Neutrophil (primary cell): ENCODE measurements at regions not wholly inside any gene's neighbourhood (a gene's known extent, or its start where the extent isn't known, plus 50 kb on each side); places are given as distances from the start of the nearest gene placed in this dataset.

Experiments used
- H3K27ac ChIP-seq: fragments of 200-600 bp; sonication (generic); 2 replicates; pipeline ENCODE4 v1.5.1; 2016; ENCODE audit warnings: mild to moderate bottlenecking, moderate library complexity
- H3K27me3 ChIP-seq: fragments of 200-600 bp; sonication (generic); 2 replicates; pipeline ENCODE4 v1.6.0; 2016; ENCODE audit warnings: mild to moderate bottlenecking
- H3K36me3 ChIP-seq: fragments of 200-600 bp; sonication (generic); 2 replicates; pipeline ENCODE4 v1.5.1; 2017
- H3K4me1 ChIP-seq, 2 experiments: fragments of 200-600 bp in 1 of 2; sonication (generic) in 1 of 2; 1 replicate in 1 of 2; 2 replicates in 1 of 2; pipeline versions ENCODE4 v1.5.1 to v1.6.1; 2013 to 2016; ENCODE audit warnings: low read depth in 1 of 2, low read length in 1 of 2, mild to moderate bottlenecking in 1 of 2, moderate library complexity in 1 of 2; ENCODE audit not compliant: control insufficient read depth in 1 of 2, insufficient read depth in 1 of 2
- H3K4me3 ChIP-seq, 2 experiments: fragments of 200-600 bp in 1 of 2; sonication (generic) in 1 of 2; 1 replicate in 1 of 2; 2 replicates in 1 of 2; pipeline ENCODE4 v1.5.1; 2013 to 2016; ENCODE audit warnings: low read depth in 1 of 2, low read length in 1 of 2, mild to moderate bottlenecking in 1 of 2, moderate library complexity in 1 of 2
- H3K9me3 ChIP-seq: fragments of 200-600 bp; sonication (generic); 2 replicates; pipeline ENCODE4 v1.5.1; 2016
- TF ChIP-seq, protein P1 (sequence below): fragments of 200-600 bp; sonication (generic); IDR thresholded peaks from 2 replicates; pipeline ENCODE4 v1.5.1; 2016; ENCODE audit warnings: antibody characterized with exemption

DNA sequence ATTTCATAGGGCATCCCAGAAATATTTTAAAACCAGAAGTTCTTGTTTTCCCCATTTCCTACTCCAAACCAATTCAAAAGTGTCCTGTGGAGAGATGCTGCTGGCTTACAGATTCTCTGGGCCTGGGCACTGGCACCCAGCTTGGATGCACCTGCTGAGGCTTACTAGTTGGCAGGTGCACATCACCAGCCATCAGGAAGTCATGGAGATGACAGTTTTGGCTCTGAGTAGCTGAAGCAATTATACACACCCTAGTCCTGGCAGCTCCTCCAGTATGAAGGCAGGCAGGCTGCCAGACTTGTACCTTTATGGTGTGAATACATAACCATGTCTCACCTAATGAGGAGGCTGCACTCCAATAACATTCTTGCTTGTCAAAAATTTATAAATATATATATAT is 276.6 kb upstream of the GHITM start:
- Histone ChIP-seq H3K27ac (no peak overlapping the region), H3K9me3 (no peaks in the 10 kb centered on the region), H3K4me3 (no peak overlapping the region), H3K36me3 (no peaks in the 10 kb centered on the region), H3K27me3 (no peaks in the 10 kb centered on the region), H3K4me1 (no peaks in the 10 kb centered on the region)
- TF ChIP-seq, protein P1, sequence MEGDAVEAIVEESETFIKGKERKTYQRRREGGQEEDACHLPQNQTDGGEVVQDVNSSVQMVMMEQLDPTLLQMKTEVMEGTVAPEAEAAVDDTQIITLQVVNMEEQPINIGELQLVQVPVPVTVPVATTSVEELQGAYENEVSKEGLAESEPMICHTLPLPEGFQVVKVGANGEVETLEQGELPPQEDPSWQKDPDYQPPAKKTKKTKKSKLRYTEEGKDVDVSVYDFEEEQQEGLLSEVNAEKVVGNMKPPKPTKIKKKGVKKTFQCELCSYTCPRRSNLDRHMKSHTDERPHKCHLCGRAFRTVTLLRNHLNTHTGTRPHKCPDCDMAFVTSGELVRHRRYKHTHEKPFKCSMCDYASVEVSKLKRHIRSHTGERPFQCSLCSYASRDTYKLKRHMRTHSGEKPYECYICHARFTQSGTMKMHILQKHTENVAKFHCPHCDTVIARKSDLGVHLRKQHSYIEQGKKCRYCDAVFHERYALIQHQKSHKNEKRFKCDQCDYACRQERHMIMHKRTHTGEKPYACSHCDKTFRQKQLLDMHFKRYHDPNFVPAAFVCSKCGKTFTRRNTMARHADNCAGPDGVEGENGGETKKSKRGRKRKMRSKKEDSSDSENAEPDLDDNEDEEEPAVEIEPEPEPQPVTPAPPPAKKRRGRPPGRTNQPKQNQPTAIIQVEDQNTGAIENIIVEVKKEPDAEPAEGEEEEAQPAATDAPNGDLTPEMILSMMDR: no peak

DNA sequence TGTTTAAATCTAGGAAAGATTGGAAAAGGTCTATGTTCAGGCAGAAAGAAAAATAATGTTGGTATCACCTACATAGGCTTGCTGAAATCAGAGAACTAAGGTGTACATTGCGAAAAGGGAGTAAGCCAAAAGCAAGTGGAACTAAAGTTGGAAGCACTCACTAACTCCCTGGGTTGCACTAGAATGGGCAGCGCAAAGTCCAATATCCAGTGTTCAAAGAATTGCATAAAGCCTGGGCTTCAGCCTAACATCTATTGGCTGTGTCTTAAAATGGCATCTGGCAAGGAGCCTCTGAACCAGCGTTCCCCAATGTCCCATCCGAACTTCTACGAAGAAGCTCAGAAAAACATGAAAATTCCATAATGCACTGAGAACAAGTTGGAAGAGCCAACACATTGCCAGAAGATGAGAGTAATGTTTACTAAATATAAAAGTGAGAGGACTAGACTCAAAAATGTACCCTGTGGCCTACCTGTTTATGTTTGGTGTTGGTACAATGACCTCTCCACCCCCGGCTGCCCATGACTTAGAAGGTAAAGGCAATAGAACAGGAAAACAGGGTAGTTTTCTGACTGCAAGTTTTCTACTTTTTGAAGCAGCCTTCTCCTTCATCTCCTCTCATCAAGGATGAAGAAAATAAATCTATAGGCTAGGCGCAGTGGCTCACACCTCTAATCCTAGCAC is 275.9 kb upstream of the GHITM start:
- TF ChIP-seq, protein P1: no peak
- Histone ChIP-seq H3K36me3 (no peaks in the 10 kb centered on the region), H3K27ac (no peak overlapping the region), H3K9me3 (no peaks in the 10 kb centered on the region), H3K27me3 (no peaks in the 10 kb centered on the region), H3K4me3 (no peak overlapping the region), H3K4me1 (no peaks in the 10 kb centered on the region)

DNA sequence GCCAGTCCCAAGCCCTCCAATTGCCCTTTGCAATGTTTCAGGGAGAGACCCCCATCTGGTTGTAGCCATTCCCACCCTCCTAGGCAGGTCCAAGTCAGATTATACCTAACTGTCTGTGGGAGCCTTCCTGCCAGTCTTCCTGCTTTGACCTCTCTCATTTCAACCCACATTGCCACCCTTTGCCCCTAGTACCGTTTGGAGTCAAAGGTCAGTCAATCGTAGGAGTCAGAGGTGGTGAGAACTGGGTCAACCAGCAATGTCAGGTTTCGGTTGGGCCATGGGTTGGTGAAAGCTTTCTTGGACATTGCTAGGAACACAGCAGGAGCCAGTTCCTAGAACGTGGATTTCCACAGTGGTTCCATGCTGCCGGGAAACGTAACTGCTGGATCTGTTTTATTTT is 269.4 kb upstream of the GHITM start:
- TF ChIP-seq, protein P1: no peak
- H3K4me3 ChIP-seq: no peak overlapping the region

DNA sequence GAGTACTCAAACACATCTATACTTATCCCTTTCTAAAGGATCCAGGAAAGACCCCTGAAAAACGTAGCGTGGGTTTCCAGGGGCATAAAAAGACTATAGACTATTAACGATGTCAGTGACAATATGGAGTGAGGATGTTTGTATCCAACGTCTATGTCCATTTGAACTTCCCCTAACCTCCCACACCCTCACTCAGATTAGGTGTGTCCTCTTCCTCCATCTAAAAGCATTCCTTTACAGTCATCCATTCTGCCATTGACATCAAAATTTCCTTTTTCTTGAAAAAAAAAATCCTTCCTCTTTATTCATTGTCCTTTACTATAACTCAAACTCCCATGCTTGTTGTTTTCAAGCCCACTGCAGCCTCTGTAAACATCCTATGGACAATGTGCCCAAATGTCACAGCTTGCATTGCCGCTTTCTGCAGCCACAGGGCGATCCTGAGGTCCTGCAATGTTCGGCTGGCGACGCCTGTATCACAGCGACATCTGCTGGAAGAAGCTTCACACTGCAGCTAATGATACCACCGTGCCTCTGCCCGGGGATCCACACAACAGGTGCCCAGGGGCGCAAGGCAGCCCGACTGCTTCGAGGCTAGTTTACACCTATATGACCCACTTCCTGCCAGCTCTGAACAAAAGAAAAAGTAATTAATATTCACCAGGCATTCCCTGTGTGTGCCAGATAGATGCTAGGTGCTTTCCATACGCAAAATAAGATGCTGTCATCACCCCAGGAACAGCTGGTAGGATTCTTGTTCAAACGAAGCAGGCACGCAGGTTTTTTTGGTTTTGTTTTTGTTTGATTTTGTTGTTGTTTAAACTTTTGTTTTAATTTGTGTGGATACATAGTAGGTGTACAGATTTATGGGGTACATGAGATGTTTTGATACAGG is 267.9 kb upstream of the GHITM start:
- Histone ChIP-seq H3K27ac (no peak overlapping the region), H3K27me3 (no peaks in the 10 kb centered on the region), H3K4me3 (no peak overlapping the region), H3K36me3 (no peaks in the 10 kb centered on the region), H3K4me1 (no peaks in the 10 kb centered on the region), H3K9me3 (no peaks in the 10 kb centered on the region)
- TF ChIP-seq, protein P1: peak; percentile 54

More for the DNA sequence above, 269.4 kb upstream of the GHITM start:
- Histone ChIP-seq H3K9me3 (no peaks in the 10 kb centered on the region), H3K27me3 (no peaks in the 10 kb centered on the region), H3K27ac (no peak overlapping the region), H3K4me1 (no peaks in the 10 kb centered on the region), H3K36me3 (no peaks in the 10 kb centered on the region)

DNA sequence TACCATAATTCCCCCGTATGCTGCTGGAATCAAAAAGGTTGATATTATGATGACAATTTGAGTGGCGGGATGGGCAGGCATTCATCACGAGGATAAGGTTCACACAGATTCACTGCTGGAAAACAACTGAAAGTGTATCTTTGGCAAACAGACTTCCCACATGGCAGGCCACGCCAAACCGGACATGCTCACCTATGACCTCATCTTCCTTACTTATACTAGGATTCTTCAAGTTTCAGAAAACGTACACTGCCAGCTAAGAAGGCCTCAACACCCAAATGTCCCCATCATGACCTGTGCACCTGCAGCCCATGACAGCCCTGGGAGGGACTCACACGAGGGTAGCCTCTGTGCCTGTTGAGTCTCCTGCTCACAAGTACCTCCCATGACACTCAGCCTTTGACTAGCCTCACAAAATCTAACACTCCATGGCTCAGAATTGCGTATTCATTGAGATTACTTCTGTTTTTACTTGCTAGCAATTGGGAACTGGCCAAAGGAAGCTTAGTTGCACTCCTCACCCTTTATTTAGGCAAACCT is 259.0 kb upstream of the GHITM start:
- Histone ChIP-seq H3K36me3 (no peaks in the 10 kb centered on the region), H3K9me3 (no peaks in the 10 kb centered on the region), H3K4me1 (no peaks in the 10 kb centered on the region), H3K27me3 (no peaks in the 10 kb centered on the region), H3K4me3 (no peak overlapping the region), H3K27ac (no peak overlapping the region)
- TF ChIP-seq, protein P1: no peak
